Chondrocyte (in vitro differentiated cells): ENCODE measurements at regions not wholly inside any gene's neighbourhood (a gene's known extent, or its start where the extent isn't known, plus 50 kb on each side); places are given as distances from the start of the nearest gene placed in this dataset.
"Not testable (repeated sequence)": the region's sequence is repeated elsewhere in the genome, so short reads cannot be mapped to it uniquely, and the experiment has no call there.

Experiments used
- DNase-seq: peaks from one replicate; pipeline ENCODE4 v3.0.0; 2021; ENCODE audit warnings: mixed read lengths, low spot score
- H3K27ac Mint-ChIP-seq: one replicate; pipeline ENCODE4 v1.8.0; 2021; ENCODE audit warnings: mild to moderate bottlenecking, moderate library complexity, mixed read lengths; ENCODE audit not compliant: unreplicated experiment
- H3K27me3 Mint-ChIP-seq: 2 replicates; pipeline ENCODE4 v1.8.0; 2021; ENCODE audit warnings: low read depth, mixed read lengths
- H3K36me3 Mint-ChIP-seq: 2 replicates; pipeline ENCODE4 v1.8.0; 2021; ENCODE audit warnings: low read depth, mixed read lengths
- H3K4me1 Mint-ChIP-seq: 2 replicates; pipeline ENCODE4 v1.8.0; 2021; ENCODE audit warnings: low read depth, mild to moderate bottlenecking, mixed read lengths
- H3K4me3 Mint-ChIP-seq: one replicate; pipeline ENCODE4 v1.8.0; 2021; ENCODE audit warnings: mild to moderate bottlenecking, moderate library complexity, mixed read lengths; ENCODE audit not compliant: unreplicated experiment
- H3K9me3 Mint-ChIP-seq: 2 replicates; pipeline ENCODE4 v1.8.0; 2021; ENCODE audit warnings: low read depth, mixed read lengths
- TF ChIP-seq, protein P1 (sequence below): fragments of 200-600 bp; sonication (generic); IDR thresholded peaks from 2 replicates; pipeline ENCODE4 v1.5.0; 2021; ENCODE audit warnings: antibody characterized with exemption, mild to moderate bottlenecking, moderate library complexity

DNA sequence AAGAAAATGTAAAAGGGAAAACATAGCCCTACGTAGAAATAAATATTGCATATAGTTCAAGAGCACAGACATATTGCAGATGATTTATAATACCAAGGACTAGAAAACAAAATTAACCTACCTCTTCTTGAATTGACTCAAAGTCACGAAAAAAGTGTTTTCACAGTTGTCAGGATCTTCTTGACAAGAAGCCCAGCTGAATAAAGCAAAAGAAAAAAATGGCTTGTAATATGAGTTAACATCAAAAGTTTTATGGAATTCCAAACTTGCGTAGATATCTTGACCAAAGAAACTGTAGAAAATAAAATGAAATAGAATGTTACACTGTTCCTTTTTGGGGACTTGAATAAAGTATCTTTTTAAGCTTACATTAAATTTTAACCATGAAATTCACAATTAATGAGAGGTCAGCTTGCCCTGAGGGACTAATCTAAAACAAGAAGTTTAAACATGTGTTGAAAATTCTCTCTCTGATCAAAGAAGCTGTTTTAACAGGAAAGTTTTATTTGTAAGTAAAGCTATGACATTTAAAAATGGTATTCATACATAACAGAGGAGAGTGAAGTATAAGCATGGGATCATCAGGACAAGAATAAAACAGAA, 133.1 kb upstream of the SEMA3C start:
- TF ChIP-seq, protein P1, sequence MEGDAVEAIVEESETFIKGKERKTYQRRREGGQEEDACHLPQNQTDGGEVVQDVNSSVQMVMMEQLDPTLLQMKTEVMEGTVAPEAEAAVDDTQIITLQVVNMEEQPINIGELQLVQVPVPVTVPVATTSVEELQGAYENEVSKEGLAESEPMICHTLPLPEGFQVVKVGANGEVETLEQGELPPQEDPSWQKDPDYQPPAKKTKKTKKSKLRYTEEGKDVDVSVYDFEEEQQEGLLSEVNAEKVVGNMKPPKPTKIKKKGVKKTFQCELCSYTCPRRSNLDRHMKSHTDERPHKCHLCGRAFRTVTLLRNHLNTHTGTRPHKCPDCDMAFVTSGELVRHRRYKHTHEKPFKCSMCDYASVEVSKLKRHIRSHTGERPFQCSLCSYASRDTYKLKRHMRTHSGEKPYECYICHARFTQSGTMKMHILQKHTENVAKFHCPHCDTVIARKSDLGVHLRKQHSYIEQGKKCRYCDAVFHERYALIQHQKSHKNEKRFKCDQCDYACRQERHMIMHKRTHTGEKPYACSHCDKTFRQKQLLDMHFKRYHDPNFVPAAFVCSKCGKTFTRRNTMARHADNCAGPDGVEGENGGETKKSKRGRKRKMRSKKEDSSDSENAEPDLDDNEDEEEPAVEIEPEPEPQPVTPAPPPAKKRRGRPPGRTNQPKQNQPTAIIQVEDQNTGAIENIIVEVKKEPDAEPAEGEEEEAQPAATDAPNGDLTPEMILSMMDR, result no peak
- H3K27ac Mint-ChIP-seq, result peak overlapping the region; percentile 8
- H3K9me3 Mint-ChIP-seq, result peaks cover 19% of the 10 kb centered on the region
- peaks cover 14% of the 10 kb centered on the region for H3K4me1 Mint-ChIP-seq
- no peak for DNase-seq
- no peaks in the 10 kb centered on the region for H3K27me3 Mint-ChIP-seq
- H3K4me3 Mint-ChIP-seq, result no peak overlapping the region
- H3K36me3 Mint-ChIP-seq, result no peaks in the 10 kb centered on the region

DNA sequence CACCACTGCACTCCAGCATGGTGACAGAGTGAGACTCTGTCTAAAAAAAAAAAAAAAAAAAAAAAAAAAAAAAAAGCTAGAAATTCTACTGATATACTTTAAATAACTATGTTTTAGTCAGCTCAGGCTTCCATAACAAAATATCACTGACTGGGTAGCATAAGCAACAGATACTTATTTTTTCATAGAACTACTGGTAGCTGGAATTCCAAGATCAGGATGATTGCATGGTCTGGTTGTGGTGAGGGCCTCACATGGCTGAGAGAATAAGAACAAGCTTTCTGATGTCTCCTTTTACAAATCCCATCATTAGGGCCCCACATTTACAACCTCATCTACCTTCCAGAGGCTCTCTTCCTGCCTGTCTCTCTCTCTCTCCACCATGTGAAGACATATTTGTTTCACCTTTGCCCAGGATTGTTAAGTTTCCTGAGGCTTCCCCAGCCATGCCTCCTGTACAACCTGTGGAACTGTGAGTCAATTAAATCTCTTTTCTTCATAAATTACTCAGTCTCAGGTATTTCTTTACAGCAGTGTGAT, 126.7 kb upstream of the SEMA3C start:
- Mint-ChIP-seq H3K27ac (no peak overlapping the region), H3K36me3 (peaks cover 4% of the 10 kb centered on the region), H3K4me1 (no peaks in the 10 kb centered on the region), H3K9me3 (peaks cover 20% of the 10 kb centered on the region), H3K27me3 (no peaks in the 10 kb centered on the region), H3K4me3 (no peak overlapping the region)
- no peak for DNase-seq
- TF ChIP-seq, protein P1, result no peak

DNA sequence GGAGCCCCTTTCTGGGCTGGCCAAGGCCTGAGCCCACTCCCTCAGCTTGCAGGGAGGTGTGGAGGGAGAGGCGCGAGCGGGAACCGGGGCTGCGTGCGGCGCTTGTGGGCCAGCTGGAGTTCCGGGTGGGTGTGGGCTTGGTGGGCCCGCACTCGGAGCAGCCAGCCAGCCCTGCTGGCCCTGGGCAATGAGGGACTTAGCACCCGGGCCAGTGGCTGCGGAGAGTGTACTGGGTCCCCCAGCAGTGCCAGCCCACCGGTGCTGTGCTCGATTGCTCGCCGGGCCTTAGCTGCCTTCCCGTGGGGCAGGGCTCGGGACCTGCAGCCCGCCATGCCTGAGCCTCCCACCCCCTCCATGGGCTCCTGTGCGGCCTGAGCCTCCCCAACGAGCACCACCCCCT, 123.8 kb upstream of the SEMA3C start:
- H3K4me1 Mint-ChIP-seq, H3K4me3 Mint-ChIP-seq, H3K27ac Mint-ChIP-seq: not testable (repeated sequence)

DNA sequence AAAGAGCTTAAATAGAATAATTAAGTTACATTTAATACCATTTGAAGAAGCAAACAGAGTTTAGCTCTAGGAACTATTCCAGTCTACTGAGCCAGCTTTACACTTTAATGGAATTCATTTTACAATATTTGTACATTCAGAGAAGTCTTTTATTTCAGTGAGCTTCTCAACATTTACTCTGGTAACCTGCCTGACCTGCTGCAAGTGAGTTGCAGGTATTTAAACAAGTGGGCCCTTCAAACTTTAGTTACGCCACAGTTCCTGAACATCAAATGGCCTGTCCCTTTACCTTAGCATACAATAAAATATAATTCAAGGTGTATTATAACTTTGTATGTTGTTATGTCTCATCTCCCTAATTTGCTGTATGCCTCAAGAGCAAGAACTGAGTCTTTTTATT, 121.6 kb upstream of the SEMA3C start:
- DNase-seq, result no peak
- Mint-ChIP-seq H3K9me3 (no peaks in the 10 kb centered on the region), H3K36me3 (no peaks in the 10 kb centered on the region), H3K27me3 (no peaks in the 10 kb centered on the region), H3K27ac (no peak overlapping the region), H3K4me1 (peaks cover 6% of the 10 kb centered on the region), H3K4me3 (no peak overlapping the region)
- TF ChIP-seq, protein P1, result no peak

More for the DNA sequence above, 123.8 kb upstream of the SEMA3C start:
- H3K36me3 Mint-ChIP-seq, DNase-seq, H3K27me3 Mint-ChIP-seq: not testable (repeated sequence)
- H3K9me3 Mint-ChIP-seq, result peaks cover 10% of the 10 kb centered on the region

DNA sequence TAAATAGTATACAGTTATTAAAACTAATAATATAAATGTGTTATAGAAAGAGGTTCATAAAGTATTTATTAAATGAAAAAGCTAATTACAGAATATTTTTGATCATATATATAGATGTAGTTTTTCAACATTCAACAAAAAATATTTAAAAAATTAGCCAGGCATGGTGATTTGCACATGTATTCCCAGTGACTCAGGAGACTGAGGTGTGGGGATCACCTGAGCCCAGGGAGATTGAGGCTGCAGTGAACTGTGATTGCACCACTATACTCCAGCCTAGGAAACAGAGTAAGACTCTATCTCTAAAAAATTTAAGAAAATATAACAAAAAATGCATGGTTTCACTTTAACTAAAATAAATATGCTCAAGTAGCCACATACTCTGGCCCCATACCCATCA, 118.0 kb upstream of the SEMA3C start:
- Mint-ChIP-seq H3K36me3 (no peaks in the 10 kb centered on the region), H3K4me3 (no peak overlapping the region), H3K27me3 (no peaks in the 10 kb centered on the region), H3K4me1 (peaks cover 6% of the 10 kb centered on the region), H3K27ac (no peak overlapping the region), H3K9me3 (no peaks in the 10 kb centered on the region)
- DNase-seq, result no peak
- TF ChIP-seq, protein P1, result no peak

DNA sequence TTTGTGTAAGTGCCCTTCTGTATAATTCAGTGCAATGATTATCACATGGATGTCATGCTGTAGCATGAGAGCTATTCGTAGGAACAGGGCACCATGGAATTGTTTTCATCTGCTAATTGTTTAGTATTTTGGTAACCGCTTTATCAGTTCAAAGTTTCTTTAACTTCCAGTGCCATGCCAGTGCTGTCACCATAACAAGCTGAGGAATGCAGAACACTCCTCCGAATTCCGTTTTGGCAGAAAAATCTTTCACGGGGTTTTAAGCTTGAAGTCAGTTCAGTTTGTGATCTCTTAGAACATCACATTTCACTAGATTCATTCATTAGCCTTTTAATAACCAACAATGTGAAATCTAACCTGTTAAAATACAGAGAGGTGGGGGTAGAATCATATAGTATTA, 117.2 kb upstream of the SEMA3C start:
- DNase-seq, result no peak
- no peaks in the 10 kb centered on the region for H3K27me3 Mint-ChIP-seq
- peaks cover 6% of the 10 kb centered on the region for H3K4me1 Mint-ChIP-seq
- no peak overlapping the region for H3K27ac Mint-ChIP-seq
- H3K9me3 Mint-ChIP-seq, result no peaks in the 10 kb centered on the region
- H3K4me3 Mint-ChIP-seq, result no peak overlapping the region
- no peaks in the 10 kb centered on the region for H3K36me3 Mint-ChIP-seq
- TF ChIP-seq, protein P1, result no peak
